Fibroblast of lung (primary cell): ENCODE measurements at regions not wholly inside any gene's neighbourhood (a gene's known extent, or its start where the extent isn't known, plus 50 kb on each side); places are given as distances from the start of the nearest gene placed in this dataset.
A peak's percentile ranks its signal among the peaks of the same experiment; 100 is the strongest.

Source experiments
- DNase-seq, 2 donors: peaks; one replicate each; pipeline versions ENCODE4 v3.0.0 to v3.0.0-alpha.2; 2010; ENCODE audit warnings: low read depth in 2 of 2
- H2AFZ ChIP-seq: 2 replicates; pipeline ENCODE4 v1.5.1; 2012; ENCODE audit warnings: low read length, control low read depth, inconsistent platforms
- H3K27ac ChIP-seq: 2 replicates; pipeline ENCODE4 v1.5.1; 2011; ENCODE audit warnings: low read length, control low read depth; ENCODE audit not compliant: insufficient read depth
- H3K27me3 ChIP-seq: 2 replicates; pipeline ENCODE4 v1.5.1; 2011; ENCODE audit warnings: mild to moderate bottlenecking, low read length; ENCODE audit not compliant: control insufficient read depth, insufficient read depth
- H3K36me3 ChIP-seq: 2 replicates; pipeline ENCODE4 v1.5.1; 2011; ENCODE audit warnings: low read length; ENCODE audit not compliant: control insufficient read depth, insufficient read depth
- H3K4me1 ChIP-seq: 2 replicates; pipeline ENCODE4 v1.5.1; 2011; ENCODE audit warnings: low read length; ENCODE audit not compliant: control insufficient read depth, insufficient read depth; ENCODE audit errors: extremely low read depth
- H3K4me2 ChIP-seq: 2 replicates; pipeline ENCODE4 v1.5.1; 2011; ENCODE audit warnings: low read length, control low read depth; ENCODE audit not compliant: insufficient read depth; ENCODE audit errors: extremely low read depth
- H3K4me3 ChIP-seq, 4 experiments: fragments of 200-600 bp in 1 of 4; sonication (generic) in 1 of 4; replicated peaks in 1 of 4; 2 replicates each; pipeline ENCODE4 v1.5.1; 2011 to 2016; ENCODE audit warnings: low read length in 4 of 4, low read depth in 3 of 4, mild to moderate bottlenecking in 3 of 4, control low read depth in 2 of 4, inconsistent platforms in 1 of 4, mixed read lengths in 1 of 4; ENCODE audit not compliant: insufficient read depth in 1 of 4; ENCODE audit errors: control extremely low read depth in 1 of 4
- H3K79me2 ChIP-seq: 2 replicates; pipeline ENCODE4 v1.5.1; 2012; ENCODE audit warnings: mild to moderate bottlenecking, low read length, inconsistent platforms; ENCODE audit not compliant: control insufficient read depth, insufficient read depth
- H3K9ac ChIP-seq: 2 replicates; pipeline ENCODE4 v1.5.1; 2011; ENCODE audit warnings: mild to moderate bottlenecking, low read length, control low read depth; ENCODE audit not compliant: insufficient read depth
- H3K9me3 ChIP-seq: 2 replicates; pipeline ENCODE4 v1.5.1; 2012; ENCODE audit warnings: low read depth, low read length; ENCODE audit not compliant: control insufficient read depth, insufficient read depth
- H4K20me1 ChIP-seq: 2 replicates; pipeline ENCODE4 v1.5.1; 2011; ENCODE audit warnings: low read length; ENCODE audit not compliant: control insufficient read depth, insufficient read depth; ENCODE audit errors: extremely low read depth
- CTCF ChIP-seq, 2 donors: IDR thresholded peaks in 1 of 2; conservative IDR thresholded peaks in 1 of 2; 1 replicate in 1 of 2; 2 replicates in 1 of 2; pipeline ENCODE4 v1.5.1; 2011 to 2012; ENCODE audit warnings: low read length in 2 of 2, control low read depth in 1 of 2, inconsistent platforms in 1 of 2, low read depth in 1 of 2, mild to moderate bottlenecking in 1 of 2
- EZH2 ChIP-seq: IDR thresholded peaks from 2 replicates; pipeline ENCODE4 v1.5.1; 2012; ENCODE audit warnings: low read length, control low read depth, mild to moderate bottlenecking; ENCODE audit errors: missing control alignments

GRCh38 chr3:24765399-24765798 lies 270.7 kb upstream of the THRB start:
- no peaks in the 10 kb centered on the region for H3K79me2 ChIP-seq
- TF ChIP-seq EZH2 (no peak), CTCF (conservative IDR thresholded peaks at IDR 0.05 in 1 of 2, IDR thresholded peaks at IDR 0.05 in 1 of 2; ENCODE audit: low read depth in 1 of 2, low read length in 2 of 2) (no peak)
- no peak overlapping the region for H3K4me3 ChIP-seq
- no peak for DNase-seq
- H3K9me3 ChIP-seq: no peaks in the 10 kb centered on the region
- H4K20me1 ChIP-seq: no peaks in the 10 kb centered on the region
- H2AFZ ChIP-seq: no peak overlapping the region
- no peaks in the 10 kb centered on the region for H3K27me3 ChIP-seq
- H3K27ac ChIP-seq: no peak overlapping the region
- no peak overlapping the region for H3K4me2 ChIP-seq
- no peaks in the 10 kb centered on the region for H3K4me1 ChIP-seq
- H3K36me3 ChIP-seq: no peaks in the 10 kb centered on the region
- H3K9ac ChIP-seq: no peak overlapping the region

- Histone ChIP-seq H2AFZ (no peak overlapping the region), H3K9ac (no peak overlapping the region), H3K27me3 (no peaks in the 10 kb centered on the region), H3K4me2 (no peak overlapping the region), H3K9me3 (no peaks in the 10 kb centered on the region), H3K4me1 (no peaks in the 10 kb centered on the region), H3K4me3 (no peak overlapping the region), H3K36me3 (no peaks in the 10 kb centered on the region), H4K20me1 (no peaks in the 10 kb centered on the region), H3K79me2 (no peaks in the 10 kb centered on the region), H3K27ac (no peak overlapping the region)
- TF ChIP-seq CTCF (conservative IDR thresholded peaks at IDR 0.05 in 1 of 2, IDR thresholded peaks at IDR 0.05 in 1 of 2; ENCODE audit: low read depth in 1 of 2, low read length in 2 of 2) (no peak), EZH2 (no peak)
- no peak for DNase-seq
These were observed 275.3 kb upstream of the THRB start for GRCh38 chr3:24769918-24770317.

- Histone ChIP-seq H3K27me3 (no peaks in the 10 kb centered on the region), H3K4me2 (no peak overlapping the region), H3K36me3 (no peaks in the 10 kb centered on the region), H3K4me3 (no peak overlapping the region), H3K4me1 (no peaks in the 10 kb centered on the region), H3K79me2 (no peaks in the 10 kb centered on the region), H3K9me3 (no peaks in the 10 kb centered on the region), H3K27ac (no peak overlapping the region), H3K9ac (no peak overlapping the region), H2AFZ (no peak overlapping the region), H4K20me1 (no peaks in the 10 kb centered on the region)
- TF ChIP-seq EZH2 (no peak), CTCF (conservative IDR thresholded peaks at IDR 0.05 in 1 of 2, IDR thresholded peaks at IDR 0.05 in 1 of 2; ENCODE audit: low read depth in 1 of 2, low read length in 2 of 2) (peak; percentile 78 to 95)
- peak; percentile 55 to 78 for DNase-seq
These were observed 279.1 kb upstream of the THRB start for GRCh38 chr3:24773798-24774197.
